ENCODE measurements at regions not wholly inside any gene's neighbourhood (a gene's known extent, or its start where the extent isn't known, plus 50 kb on each side); places are given as distances from the start of the nearest gene placed in this dataset.

- peaks cover 10% of the 10 kb centered on the region for H3K4me1 ChIP-seq (ENCODE audit: control insufficient read depth, insufficient read depth, low read length)
- 28% methylated on average over 7 of the region's 11 CpGs for WGBS (ENCODE audit: insufficient coverage)
- peak in 3 of 6 donors; percentile 23 to 80 (median 44) for DNase-seq (ENCODE audit: low read depth in 4 of 6, low spot score in 6 of 6)
- no peaks in the 10 kb centered on the region for H3K27me3 ChIP-seq (ENCODE audit: control insufficient read depth, insufficient read depth, low read length)
- H3K9me3 ChIP-seq (ENCODE audit: control insufficient read depth, insufficient read depth, low read length): no peaks in the 10 kb centered on the region
- H3K27ac ChIP-seq (ENCODE audit: low read depth, low read length): peak overlapping the region; percentile 92
- H3K4me3 ChIP-seq (ENCODE audit: low read depth, low read length): peak overlapping the region; percentile 35
- no peaks in the 10 kb centered on the region for H3K36me3 ChIP-seq (ENCODE audit: control insufficient read depth, insufficient read depth, low read length)
Measured at GRCh38 chr10:3935141-3935540, 150.1 kb upstream of the KLF6 start.

GRCh38 chr10:3933733-3934132 is 148.7 kb upstream of the KLF6 start:
- Histone ChIP-seq H3K27ac (ENCODE audit: low read depth, low read length) (no peak overlapping the region), H3K9me3 (ENCODE audit: control insufficient read depth, insufficient read depth, low read length) (no peaks in the 10 kb centered on the region), H3K4me3 (ENCODE audit: low read depth, low read length) (no peak overlapping the region), H3K27me3 (ENCODE audit: control insufficient read depth, insufficient read depth, low read length) (no peaks in the 10 kb centered on the region), H3K36me3 (ENCODE audit: control insufficient read depth, insufficient read depth, low read length) (no peaks in the 10 kb centered on the region), H3K4me1 (ENCODE audit: control insufficient read depth, insufficient read depth, low read length) (peaks cover 10% of the 10 kb centered on the region)
- no peak for DNase-seq (ENCODE audit: low read depth in 4 of 6, low spot score in 6 of 6)
- 91% methylated on average over 2 of the region's 4 CpGs for WGBS (ENCODE audit: insufficient coverage)

GRCh38 chr10:3932597-3933375 is 147.8 kb upstream of the KLF6 start:
- Histone ChIP-seq H3K9me3 (ENCODE audit: control insufficient read depth, insufficient read depth, low read length) (no peaks in the 10 kb centered on the region), H3K27ac (ENCODE audit: low read depth, low read length) (no peak overlapping the region), H3K4me3 (ENCODE audit: low read depth, low read length) (no peak overlapping the region), H3K36me3 (ENCODE audit: control insufficient read depth, insufficient read depth, low read length) (no peaks in the 10 kb centered on the region), H3K27me3 (ENCODE audit: control insufficient read depth, insufficient read depth, low read length) (no peaks in the 10 kb centered on the region), H3K4me1 (ENCODE audit: control insufficient read depth, insufficient read depth, low read length) (peaks cover 10% of the 10 kb centered on the region)
- 96% methylated on average over 14 of the region's 15 CpGs for WGBS (ENCODE audit: insufficient coverage)
- no peak for DNase-seq (ENCODE audit: low read depth in 4 of 6, low spot score in 6 of 6)

GRCh38 chr10:3931901-3932300 is 146.9 kb upstream of the KLF6 start:
- WGBS (ENCODE audit: insufficient coverage): 96% methylated on average over 5 of the region's 7 CpGs
- Histone ChIP-seq H3K9me3 (ENCODE audit: control insufficient read depth, insufficient read depth, low read length) (no peaks in the 10 kb centered on the region), H3K36me3 (ENCODE audit: control insufficient read depth, insufficient read depth, low read length) (no peaks in the 10 kb centered on the region), H3K4me1 (ENCODE audit: control insufficient read depth, insufficient read depth, low read length) (peaks cover 10% of the 10 kb centered on the region), H3K4me3 (ENCODE audit: low read depth, low read length) (no peak overlapping the region), H3K27me3 (ENCODE audit: control insufficient read depth, insufficient read depth, low read length) (no peaks in the 10 kb centered on the region), H3K27ac (ENCODE audit: low read depth, low read length) (no peak overlapping the region)
- DNase-seq (ENCODE audit: low read depth in 4 of 6, low spot score in 6 of 6): no peak

- Histone ChIP-seq H3K27ac (ENCODE audit: low read depth, low read length) (no peak overlapping the region), H3K27me3 (ENCODE audit: control insufficient read depth, insufficient read depth, low read length) (no peaks in the 10 kb centered on the region), H3K4me3 (ENCODE audit: low read depth, low read length) (no peak overlapping the region), H3K9me3 (ENCODE audit: control insufficient read depth, insufficient read depth, low read length) (no peaks in the 10 kb centered on the region), H3K36me3 (ENCODE audit: control insufficient read depth, insufficient read depth, low read length) (no peaks in the 10 kb centered on the region), H3K4me1 (ENCODE audit: control insufficient read depth, insufficient read depth, low read length) (peaks cover 4% of the 10 kb centered on the region)
- DNase-seq (ENCODE audit: low read depth in 4 of 6, low spot score in 6 of 6): no peak
- 96% methylated on average over 4 of the region's 6 CpGs for WGBS (ENCODE audit: insufficient coverage)
Measured at GRCh38 chr10:3931224-3931623, 146.2 kb upstream of the KLF6 start.

- no peak overlapping the region for H3K27ac ChIP-seq (ENCODE audit: low read depth, low read length)
- H3K9me3 ChIP-seq (ENCODE audit: control insufficient read depth, insufficient read depth, low read length): no peaks in the 10 kb centered on the region
- H3K4me1 ChIP-seq (ENCODE audit: control insufficient read depth, insufficient read depth, low read length): no peaks in the 10 kb centered on the region
- no peaks in the 10 kb centered on the region for H3K27me3 ChIP-seq (ENCODE audit: control insufficient read depth, insufficient read depth, low read length)
- peak in 1 of 6 donors; percentile 6 for DNase-seq (ENCODE audit: low read depth in 4 of 6, low spot score in 6 of 6)
- H3K4me3 ChIP-seq (ENCODE audit: low read depth, low read length): no peak overlapping the region
- H3K36me3 ChIP-seq (ENCODE audit: control insufficient read depth, insufficient read depth, low read length): no peaks in the 10 kb centered on the region
- WGBS (ENCODE audit: insufficient coverage): no CpG with 5 or more reads among the region's 2 CpGs
Measured at GRCh38 chr10:3928569-3928968, 143.6 kb upstream of the KLF6 start.

- no peak for DNase-seq (ENCODE audit: low read depth in 4 of 6, low spot score in 6 of 6)
- H3K27me3 ChIP-seq (ENCODE audit: control insufficient read depth, insufficient read depth, low read length): no peaks in the 10 kb centered on the region
- 45% methylated on average over 2 of the region's 3 CpGs for WGBS (ENCODE audit: insufficient coverage)
Measured at GRCh38 chr10:3928078-3928477, 143.1 kb upstream of the KLF6 start.

GRCh38 chr10:3926675-3927525 is 141.9 kb upstream of the KLF6 start:
- WGBS (ENCODE audit: insufficient coverage): 76% methylated on average over 16 of the region's 18 CpGs
- DNase-seq (ENCODE audit: low read depth in 4 of 6, low spot score in 6 of 6): no peak

More at GRCh38 chr10:3928078-3928477, 143.1 kb upstream of the KLF6 start:
- no peak overlapping the region for H3K4me3 ChIP-seq (ENCODE audit: low read depth, low read length)
- H3K27ac ChIP-seq (ENCODE audit: low read depth, low read length): no peak overlapping the region
- H3K36me3 ChIP-seq (ENCODE audit: control insufficient read depth, insufficient read depth, low read length): no peaks in the 10 kb centered on the region
- H3K9me3 ChIP-seq (ENCODE audit: control insufficient read depth, insufficient read depth, low read length): no peaks in the 10 kb centered on the region
- no peaks in the 10 kb centered on the region for H3K4me1 ChIP-seq (ENCODE audit: control insufficient read depth, insufficient read depth, low read length)

GRCh38 chr10:3926258-3926657 is 141.2 kb upstream of the KLF6 start:
- Histone ChIP-seq H3K4me3 (ENCODE audit: low read depth, low read length) (no peak overlapping the region), H3K9me3 (ENCODE audit: control insufficient read depth, insufficient read depth, low read length) (no peaks in the 10 kb centered on the region), H3K27me3 (ENCODE audit: control insufficient read depth, insufficient read depth, low read length) (no peaks in the 10 kb centered on the region), H3K36me3 (ENCODE audit: control insufficient read depth, insufficient read depth, low read length) (no peaks in the 10 kb centered on the region), H3K4me1 (ENCODE audit: control insufficient read depth, insufficient read depth, low read length) (no peaks in the 10 kb centered on the region), H3K27ac (ENCODE audit: low read depth, low read length) (no peak overlapping the region)
- DNase-seq (ENCODE audit: low read depth in 4 of 6, low spot score in 6 of 6): no peak
- WGBS (ENCODE audit: insufficient coverage): no CpG with 5 or more reads among the region's 4 CpGs

More at GRCh38 chr10:3926675-3927525, 141.9 kb upstream of the KLF6 start:
- Histone ChIP-seq H3K9me3 (ENCODE audit: control insufficient read depth, insufficient read depth, low read length) (no peaks in the 10 kb centered on the region), H3K4me3 (ENCODE audit: low read depth, low read length) (no peak overlapping the region), H3K27me3 (ENCODE audit: control insufficient read depth, insufficient read depth, low read length) (no peaks in the 10 kb centered on the region), H3K4me1 (ENCODE audit: control insufficient read depth, insufficient read depth, low read length) (no peaks in the 10 kb centered on the region), H3K36me3 (ENCODE audit: control insufficient read depth, insufficient read depth, low read length) (no peaks in the 10 kb centered on the region), H3K27ac (ENCODE audit: low read depth, low read length) (no peak overlapping the region)
